HuH-7 (cell line): ENCODE measurements at regions not wholly inside any gene's neighbourhood (a gene's known extent, or its start where the extent isn't known, plus 50 kb on each side); places are given as distances from the start of the nearest gene placed in this dataset.
"Not testable (repeated sequence)": the region's sequence is repeated elsewhere in the genome, so short reads cannot be mapped to it uniquely, and the experiment has no call there.

Experiments
- DNase-seq: peaks from one replicate; pipeline ENCODE4 v3.0.0; 2011; ENCODE audit warnings: low spot score

- no peak for DNase-seq
Observed at GRCh38 chr11:38721586-38722315, 2123.7 kb upstream of the RAG2 start.

GRCh38 chr11:38718659-38719058 lies 2120.6 kb upstream of the RAG2 start:
- no peak for DNase-seq

GRCh38 chr11:38718049-38718448 lies 2120.0 kb upstream of the RAG2 start:
- DNase-seq = no peak

- no peak for DNase-seq
Observed at GRCh38 chr11:38711110-38711509, 2113.1 kb upstream of the RAG2 start.

GRCh38 chr11:38710262-38710661 lies 2112.2 kb upstream of the RAG2 start:
- no peak for DNase-seq

- DNase-seq = no peak
Observed at GRCh38 chr11:38700111-38700510, 2102.1 kb upstream of the RAG2 start.

GRCh38 chr11:38693306-38693705 lies 2095.3 kb upstream of the RAG2 start:
- no peak for DNase-seq

- DNase-seq = not testable (repeated sequence)
Observed at GRCh38 chr11:38690211-38690610, 2092.2 kb upstream of the RAG2 start.

GRCh38 chr11:38687008-38687407 lies 2089.0 kb upstream of the RAG2 start:
- no peak for DNase-seq

- no peak for DNase-seq
Observed at GRCh38 chr11:38683484-38683883, 2085.4 kb upstream of the RAG2 start.

- DNase-seq = no peak
Observed at GRCh38 chr11:38680746-38681145, 2082.7 kb upstream of the RAG2 start.

GRCh38 chr11:38680166-38680565 lies 2082.1 kb upstream of the RAG2 start:
- DNase-seq = no peak

GRCh38 chr11:38672445-38672844 lies 2074.4 kb upstream of the RAG2 start:
- DNase-seq = no peak

GRCh38 chr11:38667359-38667758 lies 2069.3 kb upstream of the RAG2 start:
- DNase-seq = no peak

GRCh38 chr11:38648604-38649003 lies 2050.6 kb upstream of the RAG2 start:
- no peak for DNase-seq

GRCh38 chr11:38646382-38646781 lies 2048.3 kb upstream of the RAG2 start:
- DNase-seq = no peak

GRCh38 chr11:38640854-38641253 lies 2042.8 kb upstream of the RAG2 start:
- no peak for DNase-seq

- no peak for DNase-seq
Observed at GRCh38 chr11:38612701-38613100, 2014.7 kb upstream of the RAG2 start.

GRCh38 chr11:38601371-38601770 lies 2003.3 kb upstream of the RAG2 start:
- not testable (repeated sequence) for DNase-seq

GRCh38 chr11:38598418-38598817 lies 2000.4 kb upstream of the RAG2 start:
- DNase-seq = no peak

GRCh38 chr11:38595359-38596016 lies 1997.5 kb upstream of the RAG2 start:
- DNase-seq = not testable (repeated sequence)

GRCh38 chr11:38594895-38595294 lies 1996.9 kb upstream of the RAG2 start:
- no peak for DNase-seq

- DNase-seq = no peak
Observed at GRCh38 chr11:38593649-38594048, 1995.6 kb upstream of the RAG2 start.

- no peak for DNase-seq
Observed at GRCh38 chr11:38582756-38583155, 1984.7 kb upstream of the RAG2 start.
